GM10248 (cell line): ENCODE measurements at regions not wholly inside any gene's neighbourhood (a gene's known extent, or its start where the extent isn't known, plus 50 kb on each side); places are given as distances from the start of the nearest gene placed in this dataset.
"Not testable (repeated sequence)": the region's sequence is repeated elsewhere in the genome, so short reads cannot be mapped to it uniquely, and the experiment has no call there.

Experiments used
- CTCF ChIA-PET: fragments of 300-600 bp; sonication (Branson Sonifier 250); formaldehyde crosslinking; extraction: SDS; loops from one replicate; lab custom pipeline; 2021; ENCODE audit warnings: antibody characterized with exemption; lab: Yijun Ruan, JAX
- POLR2A ChIA-PET: fragments of 350-650 bp; sonication (Branson Sonifier 250); formaldehyde crosslinking; extraction: SDS; loops from one replicate; lab custom pipeline; 2020; ENCODE audit warnings: antibody characterized with exemption; lab: Yijun Ruan, JAX
- DNase-seq: peaks from one replicate; pipeline ENCODE4 v3.0.0; 2012; ENCODE audit errors: extremely low spot score
- TF ChIP-seq, protein P1 (sequence below): IDR thresholded peaks from 2 replicates; pipeline ENCODE4 v1.5.1; 2012; ENCODE audit warnings: mild to moderate bottlenecking, low read depth; ENCODE audit errors: extremely low read depth, missing control alignments, control extremely low read depth

DNA sequence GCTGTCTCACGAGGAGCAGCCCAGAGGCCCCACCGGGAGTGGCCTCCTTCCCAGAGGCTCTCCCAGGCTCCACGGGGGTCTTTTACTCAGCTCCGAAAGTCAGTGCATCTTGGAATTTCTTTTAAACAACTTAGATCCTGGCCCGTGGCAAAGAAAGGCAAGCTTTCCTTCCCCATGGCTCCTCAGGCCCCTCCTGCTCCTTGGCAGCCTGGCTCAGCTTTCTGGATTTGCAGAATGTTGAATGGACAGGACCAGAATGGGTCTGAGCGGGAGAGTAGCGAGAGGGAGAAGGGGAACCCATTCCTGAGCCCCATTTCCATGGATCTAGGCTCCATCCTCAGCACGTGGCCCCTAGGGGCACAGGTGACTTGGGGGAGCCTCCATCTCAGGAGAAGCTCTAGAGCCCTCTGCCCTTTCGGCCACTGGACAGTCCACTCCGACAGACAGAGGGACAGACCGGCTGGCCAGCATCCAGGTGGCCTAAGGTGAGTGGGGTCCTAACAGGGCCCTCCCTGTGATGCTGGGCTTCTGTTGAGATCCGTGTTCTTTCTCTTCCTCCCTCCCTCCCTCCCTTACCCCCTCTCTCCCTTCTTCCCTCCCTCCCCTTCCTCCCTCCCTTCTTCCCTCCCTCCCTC is 173.9 kb upstream of the PPP1R26 start:
- CTCF ChIA-PET = no interaction called here

DNA sequence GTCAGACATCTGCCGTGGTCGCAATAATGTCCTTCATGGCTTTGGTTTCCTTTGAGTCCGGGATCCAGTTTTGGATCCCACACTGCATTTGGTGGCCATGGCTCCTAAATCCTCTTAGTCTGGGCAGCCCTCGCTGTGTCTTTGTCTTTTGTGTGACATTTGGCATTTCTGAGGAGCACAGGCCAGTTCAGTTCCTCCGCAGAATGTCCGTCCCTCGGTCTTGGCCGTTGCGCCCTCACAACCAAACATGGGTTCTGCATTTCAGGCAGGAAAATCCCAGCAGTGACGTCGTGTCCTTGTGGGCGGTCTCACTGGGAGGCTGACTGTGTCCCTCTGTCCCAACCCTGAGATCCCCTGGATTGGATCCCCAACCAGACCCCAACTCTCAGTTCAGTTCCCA is 172.9 kb upstream of the PPP1R26 start:
- TF ChIP-seq, protein P1, sequence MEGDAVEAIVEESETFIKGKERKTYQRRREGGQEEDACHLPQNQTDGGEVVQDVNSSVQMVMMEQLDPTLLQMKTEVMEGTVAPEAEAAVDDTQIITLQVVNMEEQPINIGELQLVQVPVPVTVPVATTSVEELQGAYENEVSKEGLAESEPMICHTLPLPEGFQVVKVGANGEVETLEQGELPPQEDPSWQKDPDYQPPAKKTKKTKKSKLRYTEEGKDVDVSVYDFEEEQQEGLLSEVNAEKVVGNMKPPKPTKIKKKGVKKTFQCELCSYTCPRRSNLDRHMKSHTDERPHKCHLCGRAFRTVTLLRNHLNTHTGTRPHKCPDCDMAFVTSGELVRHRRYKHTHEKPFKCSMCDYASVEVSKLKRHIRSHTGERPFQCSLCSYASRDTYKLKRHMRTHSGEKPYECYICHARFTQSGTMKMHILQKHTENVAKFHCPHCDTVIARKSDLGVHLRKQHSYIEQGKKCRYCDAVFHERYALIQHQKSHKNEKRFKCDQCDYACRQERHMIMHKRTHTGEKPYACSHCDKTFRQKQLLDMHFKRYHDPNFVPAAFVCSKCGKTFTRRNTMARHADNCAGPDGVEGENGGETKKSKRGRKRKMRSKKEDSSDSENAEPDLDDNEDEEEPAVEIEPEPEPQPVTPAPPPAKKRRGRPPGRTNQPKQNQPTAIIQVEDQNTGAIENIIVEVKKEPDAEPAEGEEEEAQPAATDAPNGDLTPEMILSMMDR = no peak
- POLR2A ChIA-PET = no interaction called here
- CTCF ChIA-PET = no interaction called here
- no peak for DNase-seq

More for the DNA sequence above, 173.9 kb upstream of the PPP1R26 start:
- DNase-seq = no peak
- TF ChIP-seq, protein P1 = no peak
- POLR2A ChIA-PET = no interaction called here

DNA sequence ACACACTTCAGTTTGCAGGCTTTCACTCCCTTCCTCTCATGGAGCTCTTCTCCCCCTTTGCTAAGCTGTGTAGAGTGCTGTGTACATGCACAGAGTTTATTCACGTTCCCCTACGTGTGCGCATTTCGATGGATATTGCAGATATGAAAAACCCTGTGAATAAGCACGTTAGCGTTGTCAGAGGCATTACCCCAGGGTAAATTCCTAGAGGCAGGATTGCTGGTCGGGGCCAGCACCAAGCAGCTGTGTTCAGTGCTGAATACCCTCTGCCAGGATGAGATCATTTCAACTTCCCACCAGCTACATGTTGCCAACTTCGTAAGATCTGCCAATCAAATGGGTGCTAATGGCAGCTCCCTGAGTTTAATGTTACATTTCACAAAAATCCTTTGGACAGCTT is 172.3 kb upstream of the PPP1R26 start:
- POLR2A ChIA-PET = no interaction called here
- CTCF ChIA-PET = no interaction called here
- DNase-seq = no peak
- TF ChIP-seq, protein P1 = no peak

GRCh38 chr9:135307919-135308318 is 171.7 kb upstream of the PPP1R26 start:
- CTCF ChIA-PET, DNase-seq, POLR2A ChIA-PET: not testable (repeated sequence)

- CTCF ChIA-PET = no interaction called here
- no peak for DNase-seq
- POLR2A ChIA-PET = no interaction called here
- TF ChIP-seq, protein P1 = no peak
Observed at GRCh38 chr9:135308821-135309762, 170.5 kb upstream of the PPP1R26 start.

DNA sequence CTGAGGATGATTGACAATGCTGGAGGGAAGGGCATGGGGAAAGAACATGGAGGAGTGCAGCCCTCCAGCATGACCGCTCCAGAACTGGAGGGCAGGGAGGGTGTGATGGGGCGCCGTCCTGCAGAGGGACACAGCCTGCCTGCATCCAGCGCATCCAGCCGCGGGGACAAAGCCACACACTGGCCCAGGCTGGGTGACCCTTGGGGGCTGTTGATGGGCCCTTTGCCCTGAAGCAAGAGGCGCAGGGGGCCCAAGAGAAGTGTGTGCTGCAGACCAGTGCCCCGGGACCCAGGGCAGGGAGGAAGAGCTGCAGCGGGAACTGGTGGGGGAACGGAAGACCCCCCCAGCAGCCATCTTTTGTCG is 169.8 kb upstream of the PPP1R26 start:
- CTCF ChIA-PET = no interaction called here
- TF ChIP-seq, protein P1 = no peak
- no peak for DNase-seq
- POLR2A ChIA-PET = no interaction called here

DNA sequence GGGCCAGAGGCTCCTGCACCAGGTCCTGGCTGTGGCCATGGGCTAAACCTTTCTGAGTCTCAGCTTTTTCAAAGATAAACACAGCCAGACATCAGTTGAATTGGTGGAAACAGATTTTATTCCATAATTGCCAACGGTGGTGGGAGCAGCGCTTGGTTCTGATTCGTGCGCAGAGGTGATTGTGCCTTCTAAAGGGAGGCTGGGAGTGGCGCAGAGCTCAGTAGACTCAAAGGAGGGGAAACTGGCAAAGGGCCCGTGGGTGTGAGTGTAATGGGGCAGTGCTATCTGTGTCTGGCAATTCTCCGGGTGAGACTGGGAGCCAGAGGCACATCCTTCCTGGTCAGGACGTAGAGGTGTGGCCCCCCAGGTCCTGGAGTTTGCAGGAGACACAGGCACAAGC is 169.4 kb upstream of the PPP1R26 start:
- DNase-seq = no peak
- TF ChIP-seq, protein P1 = no peak
- ChIA-PET POLR2A (no interaction called here), CTCF (no interaction called here)
